Kidney epithelial cell (primary cell): ENCODE measurements at regions not wholly inside any gene's neighbourhood (a gene's known extent, or its start where the extent isn't known, plus 50 kb on each side); places are given as distances from the start of the nearest gene placed in this dataset.

ENCODE experiments used
- DNase-seq: peaks from one replicate; pipeline ENCODE4 v3.0.0-alpha.2; 2010; ENCODE audit warnings: low read depth
- H3K27me3 ChIP-seq: 2 replicates; pipeline ENCODE4 v1.6.0; 2011; ENCODE audit warnings: low read length; ENCODE audit not compliant: control insufficient read depth, insufficient read depth
- H3K36me3 ChIP-seq: 2 replicates; pipeline ENCODE4 v1.5.1; 2011; ENCODE audit warnings: low read length; ENCODE audit not compliant: control insufficient read depth, insufficient read depth
- H3K4me3 ChIP-seq: 2 replicates; pipeline ENCODE4 v1.5.1; 2011; ENCODE audit warnings: low read depth, mild to moderate bottlenecking, control low read depth, low read length
- CTCF ChIP-seq: IDR thresholded peaks from 2 replicates; pipeline ENCODE4 v1.5.1; 2011; ENCODE audit warnings: mild to moderate bottlenecking, moderate library complexity, low read length, control low read depth, inconsistent platforms; ENCODE audit not compliant: insufficient read depth, poor library complexity, severe bottlenecking

- no peak for TF ChIP-seq CTCF
- H3K4me3 ChIP-seq: no peak overlapping the region
- no peaks in the 10 kb centered on the region for H3K36me3 ChIP-seq
- no peak for DNase-seq
- H3K27me3 ChIP-seq: no peaks in the 10 kb centered on the region
Measured at GRCh38 chr5:99247346-99247745, 318.5 kb upstream of the CHD1 start.

- no peak for DNase-seq
- no peak overlapping the region for H3K4me3 ChIP-seq
- no peaks in the 10 kb centered on the region for H3K27me3 ChIP-seq
- TF ChIP-seq CTCF: no peak
- H3K36me3 ChIP-seq: no peaks in the 10 kb centered on the region
Measured at GRCh38 chr5:99243111-99243510, 314.3 kb upstream of the CHD1 start.

DNA sequence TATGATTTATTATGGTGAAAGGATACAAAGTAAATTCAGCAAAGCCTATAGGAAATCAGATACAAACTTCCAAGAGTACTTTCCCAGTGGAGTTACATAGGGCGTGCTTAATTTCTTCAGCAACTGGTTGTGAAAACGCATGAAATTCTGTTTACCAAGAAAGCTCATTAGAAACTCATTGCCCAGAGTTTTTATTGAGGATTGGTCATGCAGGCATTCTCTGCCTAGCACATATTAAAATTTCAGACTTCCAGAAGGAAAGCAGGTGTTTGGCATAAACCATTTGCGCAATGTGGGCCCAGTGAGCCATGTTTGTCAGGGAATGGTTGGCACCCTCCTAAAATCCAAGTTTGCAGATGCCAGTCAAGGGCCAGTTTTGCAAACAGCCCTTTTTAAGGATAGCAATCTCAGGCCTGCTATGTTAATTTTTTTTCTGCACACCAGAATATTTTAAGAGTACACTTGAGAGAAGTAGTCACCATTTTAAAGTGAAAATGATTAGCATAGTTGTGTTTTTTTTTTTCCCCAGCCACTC, 311.1 kb upstream of the CHD1 start:
- no peak for DNase-seq
- Histone ChIP-seq H3K36me3 (no peaks in the 10 kb centered on the region), H3K4me3 (no peak overlapping the region), H3K27me3 (no peaks in the 10 kb centered on the region)
- TF ChIP-seq CTCF: no peak

GRCh38 chr5:99191206-99191745, 262.5 kb upstream of the CHD1 start:
- Histone ChIP-seq H3K36me3 (no peaks in the 10 kb centered on the region), H3K4me3 (no peak overlapping the region), H3K27me3 (no peaks in the 10 kb centered on the region)
- no peak for TF ChIP-seq CTCF
- DNase-seq: no peak

GRCh38 chr5:99187611-99188010, 258.8 kb upstream of the CHD1 start:
- Histone ChIP-seq H3K4me3 (no peak overlapping the region), H3K27me3 (no peaks in the 10 kb centered on the region), H3K36me3 (no peaks in the 10 kb centered on the region)
- TF ChIP-seq CTCF: no peak
- no peak for DNase-seq

DNA sequence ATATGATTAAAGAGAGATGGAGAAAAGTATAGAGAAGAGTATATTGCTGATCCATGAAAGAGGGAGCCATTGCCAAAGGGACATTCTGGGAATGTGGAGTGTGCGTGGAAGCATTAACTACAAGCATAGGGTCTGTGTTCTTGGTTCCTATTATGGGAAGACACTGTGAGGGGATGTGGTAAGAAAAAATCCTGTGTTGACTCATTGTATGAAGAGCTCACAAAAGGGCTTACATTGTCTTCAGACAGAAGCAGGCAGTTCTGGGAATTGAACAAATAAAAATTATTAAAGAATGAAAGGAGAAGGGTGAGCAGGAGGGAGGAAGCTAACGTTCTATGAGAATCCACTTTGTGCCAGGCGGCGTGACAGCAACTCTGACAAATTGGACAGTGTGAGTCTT, 250.4 kb upstream of the CHD1 start:
- H3K36me3 ChIP-seq: no peaks in the 10 kb centered on the region
- no peak for TF ChIP-seq CTCF
- H3K27me3 ChIP-seq: no peaks in the 10 kb centered on the region
- H3K4me3 ChIP-seq: no peak overlapping the region
- DNase-seq: no peak
